AG04450 (cell line): ENCODE measurements at regions not wholly inside any gene's neighbourhood (a gene's known extent, or its start where the extent isn't known, plus 50 kb on each side); places are given as distances from the start of the nearest gene placed in this dataset.

ENCODE experiments used
- CTCF ChIA-PET: fragments of 300-600, 350-600 bp; formaldehyde crosslinking; extraction: SDS; loops from one replicate; lab custom pipeline; 2022; ENCODE audit warnings: antibody characterized with exemption, inconsistent platforms; lab: Charles Lee
- POLR2A ChIA-PET: fragments of 350-600 bp; formaldehyde crosslinking; extraction: SDS; loops from one replicate; lab custom pipeline; 2021; ENCODE audit warnings: antibody characterized with exemption, inconsistent platforms; lab: Yijun Ruan, JAX
- DNase-seq: peaks from one replicate; pipeline ENCODE4 v3.0.0-alpha.2; 2011; ENCODE audit warnings: low read depth, low spot score
- H3K27ac ChIP-seq: one replicate; pipeline ENCODE4 v1.5.1; 2012; ENCODE audit warnings: low read depth, low read length, control low read depth
- H3K27me3 ChIP-seq: one replicate; pipeline ENCODE4 v1.6.0; 2012; ENCODE audit warnings: low read length; ENCODE audit not compliant: control insufficient read depth, insufficient read depth
- H3K4me3 ChIP-seq: 2 replicates; pipeline ENCODE4 v1.5.1; 2011; ENCODE audit warnings: mild to moderate bottlenecking, low read depth, low read length, control low read depth
- H3K9me3 ChIP-seq: 2 replicates; pipeline ENCODE4 v1.5.1; 2012; ENCODE audit warnings: low read length; ENCODE audit not compliant: control insufficient read depth, insufficient read depth
- CTCF ChIP-seq: IDR thresholded peaks from 2 replicates; pipeline ENCODE4 v1.5.1; 2011; ENCODE audit warnings: low read depth, low read length, control low read depth, inconsistent platforms

- H3K9me3 ChIP-seq, result peaks cover 8% of the 10 kb centered on the region
- no peak overlapping the region for H3K4me3 ChIP-seq
- POLR2A ChIA-PET, result no interaction called here
- TF ChIP-seq CTCF, result no peak
- DNase-seq, result no peak
- CTCF ChIA-PET, result no interaction called here
- no peaks in the 10 kb centered on the region for H3K27me3 ChIP-seq
- no peak overlapping the region for H3K27ac ChIP-seq
Observed at GRCh38 chr1:106080608-106081325, 975.7 kb upstream of the PRMT6 start.

DNA sequence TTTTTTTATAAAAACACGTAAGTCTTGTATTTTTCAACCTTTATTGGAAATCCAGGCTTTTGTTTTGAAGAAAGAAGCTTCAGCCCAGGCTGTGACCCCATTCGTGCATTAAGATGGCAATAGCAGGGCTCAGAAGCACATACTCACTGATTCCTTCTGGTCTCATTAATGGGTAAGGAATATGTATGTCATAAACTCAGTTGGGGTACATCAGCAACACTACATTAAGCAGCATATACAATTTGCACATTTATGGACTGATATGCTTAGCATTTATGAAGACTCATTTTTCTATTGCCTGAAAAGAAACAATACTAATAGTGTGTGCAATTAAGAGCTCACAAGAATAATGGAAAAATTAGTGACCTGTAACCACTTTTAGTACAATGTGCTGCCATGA is 945.4 kb upstream of the PRMT6 start:
- ChIA-PET POLR2A (no interaction called here), CTCF (no interaction called here)
- Histone ChIP-seq H3K4me3 (no peak overlapping the region), H3K27ac (no peak overlapping the region), H3K9me3 (peaks cover 10% of the 10 kb centered on the region), H3K27me3 (no peaks in the 10 kb centered on the region)
- TF ChIP-seq CTCF, result no peak
- DNase-seq, result no peak

DNA sequence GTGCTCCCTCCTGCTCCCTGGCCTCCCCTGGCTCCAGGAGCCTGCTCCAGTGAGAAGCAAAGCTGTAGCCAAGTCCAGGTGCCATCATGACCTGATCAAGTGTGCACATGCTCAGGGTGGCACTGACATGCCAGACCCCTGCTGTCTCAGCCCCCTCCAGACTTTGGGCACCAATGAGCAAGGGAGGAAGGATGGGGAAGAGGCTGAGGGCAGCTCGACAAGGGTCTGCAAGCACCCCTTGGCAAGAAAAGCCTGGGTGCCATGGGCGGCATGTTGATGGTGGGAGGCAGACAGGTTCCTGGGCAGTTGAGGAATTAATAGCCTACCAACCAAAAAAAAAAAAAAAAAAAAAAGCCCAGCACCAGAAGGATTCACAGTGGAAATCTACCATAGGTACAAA is 942.6 kb upstream of the PRMT6 start:
- ChIA-PET POLR2A (no interaction called here), CTCF (interaction anchor here (0.7 kb wide), 1 partner anchor 371 kb away, joined by 3 read pairs; no protein-coding TSS in a partner anchor)
- Histone ChIP-seq H3K9me3 (peaks cover 8% of the 10 kb centered on the region), H3K27ac (no peak overlapping the region), H3K27me3 (no peaks in the 10 kb centered on the region), H3K4me3 (no peak overlapping the region)
- no peak for TF ChIP-seq CTCF
- no peak for DNase-seq

DNA sequence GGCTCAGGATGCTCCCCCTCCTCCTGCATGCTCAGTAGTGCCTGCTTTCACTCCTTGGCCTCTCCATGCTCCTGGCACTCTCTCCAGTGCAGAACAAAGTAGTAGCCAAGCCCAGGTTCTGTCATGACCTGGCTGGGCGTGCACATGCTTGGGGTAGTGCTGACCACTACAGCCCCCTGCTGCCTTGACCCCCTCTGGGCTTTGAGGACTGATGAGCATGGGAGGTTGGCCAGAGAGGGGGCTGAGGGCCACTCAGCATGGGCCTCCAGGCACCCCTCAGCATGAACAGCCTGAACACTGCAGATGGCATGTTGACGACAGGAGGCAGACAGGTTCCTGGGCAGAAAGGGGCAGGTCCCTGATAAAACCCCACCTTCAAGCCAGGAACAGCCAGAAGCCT is 935.7 kb upstream of the PRMT6 start:
- H3K27me3 ChIP-seq, result no peaks in the 10 kb centered on the region
- ChIA-PET CTCF (no interaction called here), POLR2A (no interaction called here)
- DNase-seq, result no peak
- H3K4me3 ChIP-seq, result no peak overlapping the region
- H3K9me3 ChIP-seq, result peaks cover 13% of the 10 kb centered on the region
- H3K27ac ChIP-seq, result no peak overlapping the region
- TF ChIP-seq CTCF, result no peak

- Histone ChIP-seq H3K9me3 (peaks cover 13% of the 10 kb centered on the region), H3K27ac (no peak overlapping the region), H3K4me3 (no peak overlapping the region), H3K27me3 (no peaks in the 10 kb centered on the region)
- POLR2A ChIA-PET, result no interaction called here
- CTCF ChIA-PET, result no interaction called here
- no peak for DNase-seq
- TF ChIP-seq CTCF, result no peak
Observed at GRCh38 chr1:106121728-106122127, 934.7 kb upstream of the PRMT6 start.
